GM23338 (cell line): ENCODE measurements at regions not wholly inside any gene's neighbourhood (a gene's known extent, or its start where the extent isn't known, plus 50 kb on each side); places are given as distances from the start of the nearest gene placed in this dataset.

Experiments
- ATAC-seq: fragments of 200-7000 bp; cut with Tn5 transposase; 3 replicates; pipeline ENCODE4 v1.9.1; 2020
- DNase-seq: peaks from one replicate; pipeline ENCODE4 v3.0.0-alpha.2; 2015; ENCODE audit warnings: low spot score
- H2AFZ ChIP-seq: fragments of 200-600 bp; sonication (generic); 2 replicates; pipeline ENCODE4 v1.8.0; 2016; ENCODE audit warnings: antibody characterized with exemption, mild to moderate bottlenecking, moderate library complexity
- H3F3A ChIP-seq: fragments of 200-600 bp; sonication (generic); replicated peaks from 2 replicates; pipeline ENCODE4 v1.8.0; 2017; ENCODE audit warnings: antibody characterized with exemption, mixed run types, low read depth
- H3K27ac ChIP-seq: fragments of 200-600 bp; sonication (generic); 2 replicates; pipeline ENCODE4 v1.6.1; 2016; ENCODE audit warnings: low read depth
- H3K27me3 ChIP-seq: fragments of 200-600 bp; sonication (generic); 2 replicates; pipeline ENCODE4 v1.8.0; 2016; ENCODE audit warnings: mild to moderate bottlenecking, mixed run types, moderate library complexity; ENCODE audit not compliant: insufficient read depth
- H3K36me3 ChIP-seq: fragments of 200-600 bp; sonication (generic); 2 replicates; pipeline ENCODE4 v1.8.0; 2016; ENCODE audit warnings: mild to moderate bottlenecking; ENCODE audit not compliant: insufficient read depth
- H3K4me1 ChIP-seq: fragments of 200-600 bp; sonication (generic); 2 replicates; pipeline ENCODE4 v1.8.0; 2016; ENCODE audit warnings: mild to moderate bottlenecking, moderate library complexity; ENCODE audit not compliant: insufficient read depth
- H3K4me2 ChIP-seq: fragments of 200-600 bp; sonication (generic); 2 replicates; pipeline ENCODE4 v1.7.1; 2017; ENCODE audit warnings: mixed run types
- H3K4me3 ChIP-seq: fragments of 200-600 bp; sonication (generic); 2 replicates; pipeline ENCODE4 v1.6.1; 2016; ENCODE audit warnings: mixed run types
- H3K79me2 ChIP-seq: fragments of 200-600 bp; sonication (generic); replicated peaks from 2 replicates; pipeline ENCODE4 v1.8.0; 2017; ENCODE audit warnings: mild to moderate bottlenecking; ENCODE audit not compliant: insufficient read depth
- H3K9me2 ChIP-seq: fragments of 200-600 bp; sonication (generic); 2 replicates; pipeline ENCODE4 v1.8.0; 2017; ENCODE audit not compliant: insufficient read depth
- H4K20me1 ChIP-seq: fragments of 200-600 bp; sonication (generic); replicated peaks from 2 replicates; pipeline ENCODE4 v1.8.0; 2017; ENCODE audit warnings: mild to moderate bottlenecking; ENCODE audit not compliant: insufficient read depth
- H3K27ac Mint-ChIP-seq: 2 replicates; pipeline ENCODE4 v1.8.0; 2020; ENCODE audit warnings: inconsistent platforms, mild to moderate bottlenecking, moderate library complexity, mixed read lengths
- H3K27me3 Mint-ChIP-seq: 3 replicates; pipeline ENCODE4 v1.8.0; 2022; ENCODE audit warnings: low read depth, mild to moderate bottlenecking, moderate library complexity, mixed read lengths, inconsistent platforms; ENCODE audit not compliant: insufficient read depth, poor library complexity
- H3K36me3 Mint-ChIP-seq: 3 replicates; pipeline ENCODE4 v1.8.0; 2021; ENCODE audit warnings: low read depth, mild to moderate bottlenecking, inconsistent platforms, moderate library complexity, mixed read lengths
- H3K4me1 Mint-ChIP-seq: 3 replicates; pipeline ENCODE4 v1.8.0; 2020; ENCODE audit warnings: mild to moderate bottlenecking, inconsistent platforms, mixed read lengths
- H3K4me3 Mint-ChIP-seq: 3 replicates; pipeline ENCODE4 v1.8.0; 2021; ENCODE audit warnings: moderate library complexity, mild to moderate bottlenecking, inconsistent platforms, mixed read lengths
- H3K9me3 Mint-ChIP-seq: 3 replicates; pipeline ENCODE4 v1.8.0; 2020; ENCODE audit warnings: moderate library complexity, mild to moderate bottlenecking, inconsistent platforms, mixed read lengths
- CREB1 ChIP-seq: fragments of 250-450 bp; sonication (Bioruptor Pico); IDR thresholded peaks from 2 replicates; pipeline ENCODE4 v1.5.0; 2020; ENCODE audit warnings: low read depth, mild to moderate bottlenecking, moderate library complexity
- CTCF ChIP-seq, 2 experiments: fragments of 200-600 bp in 1 of 2; sonication (generic) in 1 of 2; conservative IDR thresholded peaks; 2 replicates each; pipeline versions ENCODE4 v1.5.1 to v1.6.1; 2016 to 2017; ENCODE audit warnings: antibody characterized with exemption in 2 of 2, low read depth in 2 of 2, mild to moderate bottlenecking in 2 of 2, moderate library complexity in 1 of 2
- EZH2 ChIP-seq: fragments of 200-600 bp; sonication (generic); IDR thresholded peaks from one replicate; pipeline ENCODE4 v1.8.0; 2017; ENCODE audit warnings: antibody characterized with exemption, mild to moderate bottlenecking, low read depth; ENCODE audit not compliant: unreplicated experiment
- EZH2phosphoT487 ChIP-seq: fragments of 200-600 bp; sonication (generic); IDR thresholded peaks from one replicate; pipeline ENCODE4 v1.8.1; 2018; ENCODE audit warnings: antibody characterized with exemption; ENCODE audit not compliant: unreplicated experiment
- JUNB ChIP-seq: IDR thresholded peaks from one replicate; pipeline ENCODE4 v1.6.1; 2016; ENCODE audit warnings: antibody characterized with exemption; ENCODE audit not compliant: unreplicated experiment
- NANOG ChIP-seq: IDR thresholded peaks from 2 replicates; pipeline ENCODE4 v1.6.1; 2016; ENCODE audit warnings: antibody characterized with exemption, borderline replicate concordance
- POLR2AphosphoS5 ChIP-seq: IDR thresholded peaks from 2 replicates; pipeline ENCODE4 v1.6.1; 2016; ENCODE audit warnings: antibody characterized with exemption, low read depth
- REST ChIP-seq: IDR thresholded peaks from one replicate; pipeline ENCODE4 v1.6.1; 2018; ENCODE audit warnings: antibody characterized with exemption; ENCODE audit not compliant: unreplicated experiment
- STAT1 ChIP-seq: IDR thresholded peaks from one replicate; pipeline ENCODE4 v1.6.1; 2016; ENCODE audit warnings: antibody characterized with exemption; ENCODE audit not compliant: unreplicated experiment
- ZNF114 ChIP-seq: fragments of 250-450 bp; sonication (Bioruptor Pico); IDR thresholded peaks from 2 replicates; pipeline ENCODE4 v1.5.0; 2020; ENCODE audit warnings: mild to moderate bottlenecking, moderate library complexity
- ZNF331 ChIP-seq: fragments of 250-450 bp; sonication (Bioruptor Pico); IDR thresholded peaks from 2 replicates; pipeline ENCODE4 v1.5.0; 2020; ENCODE audit warnings: low read depth, mild to moderate bottlenecking, moderate library complexity
- ZNF462 ChIP-seq: fragments of 250-450 bp; sonication (Bioruptor Pico); IDR thresholded peaks from 2 replicates; pipeline ENCODE4 v1.5.0; 2020; ENCODE audit warnings: mild to moderate bottlenecking, moderate library complexity

DNA sequence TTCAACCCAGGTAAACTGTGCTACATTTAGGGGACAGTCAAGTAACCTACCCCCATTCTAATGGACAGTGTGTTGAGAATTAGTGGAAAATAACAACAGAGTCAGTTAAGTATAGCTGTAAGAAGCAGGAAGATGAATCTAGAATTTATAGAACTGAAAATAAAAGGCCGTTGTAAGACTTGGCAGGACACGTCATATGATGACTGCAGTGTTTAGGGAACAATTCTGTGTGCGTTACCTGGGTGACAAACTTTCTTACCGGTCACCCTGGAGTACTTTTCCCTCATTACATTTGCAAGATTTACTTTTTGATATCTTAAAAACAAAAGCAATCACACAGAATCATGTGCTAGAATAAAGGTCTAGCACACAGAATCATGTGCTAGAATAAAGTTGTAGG is 536.3 kb upstream of the ZNF717 start:
- Histone ChIP-seq H3K27ac (no peak overlapping the region), H3K36me3 (peaks cover 4% of the 10 kb centered on the region; the same call in 1 of the 2 replicates), H3K4me1 (no peaks in the 10 kb centered on the region), H3K4me2 (no peak overlapping the region), H3K9me2 (no peaks in the 10 kb centered on the region), H2AFZ (no peak overlapping the region), H3K4me3 (no peak overlapping the region), H3K27me3 (no peaks in the 10 kb centered on the region), H3K79me2 (no peaks in the 10 kb centered on the region), H4K20me1 (no peaks in the 10 kb centered on the region), H3F3A (no peaks in the 10 kb centered on the region)
- DNase-seq, result no peak
- Mint-ChIP-seq H3K9me3 (no peaks in the 10 kb centered on the region), H3K36me3 (no peaks in the 10 kb centered on the region), H3K4me1 (no peaks in the 10 kb centered on the region), H3K27ac (no peak overlapping the region), H3K27me3 (peaks cover under 1% of the 10 kb centered on the region), H3K4me3 (no peak overlapping the region)
- TF ChIP-seq NANOG (no peak), REST (no peak), ZNF462 (CRISPR knock-in tag) (no peak), EZH2phosphoT487 (no peak), CTCF (conservative IDR thresholded peaks at IDR 0.05; ENCODE audit: low read depth in 2 of 2) (no peak), ZNF114 (CRISPR knock-in tag) (no peak), CREB1 (CRISPR knock-in tag) (no peak), ZNF331 (no peak), JUNB (no peak), EZH2 (no peak), STAT1 (no peak), POLR2AphosphoS5 (no peak)
- ATAC-seq, result no peak
